OCI-LY1 (cell line): ENCODE measurements at regions not wholly inside any gene's neighbourhood (a gene's known extent, or its start where the extent isn't known, plus 50 kb on each side); places are given as distances from the start of the nearest gene placed in this dataset.

ENCODE experiments used
- CTCF ChIP-seq: fragments of 200-600 bp; sonication (generic), shearing (Covaris generic); IDR thresholded peaks from 2 replicates; pipeline ENCODE4 v1.5.1; 2017; ENCODE audit warnings: mild to moderate bottlenecking, antibody characterized with exemption, low read length, moderate library complexity, mixed read lengths
- EZH2 ChIP-seq: fragments of 200-600 bp; sonication (generic), shearing (Covaris generic); IDR thresholded peaks from 2 replicates; pipeline ENCODE4 v1.8.0; 2017; ENCODE audit warnings: borderline replicate concordance, mixed run types, mild to moderate bottlenecking, antibody characterized with exemption, low read length, moderate library complexity, mixed read lengths

- TF ChIP-seq CTCF (no peak), EZH2 (no peak)
Measured at GRCh38 chr2:422676-423435, 135.0 kb upstream of the ALKAL2 start.
